HEK293 (cell line): ENCODE measurements at regions not wholly inside any gene's neighbourhood (a gene's known extent, or its start where the extent isn't known, plus 50 kb on each side); places are given as distances from the start of the nearest gene placed in this dataset.

Experiments used
- SP7 ChIP-seq: fragments of 450-650 bp; formaldehyde crosslinking; IDR thresholded peaks from 2 replicates; pipeline ENCODE4 v1.5.1; 2016; ENCODE audit warnings: missing biosample characterization, missing genetic modification characterization
- ZFP3 ChIP-seq: fragments of 450-650 bp; formaldehyde crosslinking; IDR thresholded peaks from 2 replicates; pipeline ENCODE4 v1.5.1; 2016; ENCODE audit warnings: low read depth, missing biosample characterization, missing genetic modification characterization
- ZFP37 ChIP-seq: fragments of 450-650 bp; formaldehyde crosslinking; IDR thresholded peaks from 2 replicates; pipeline ENCODE4 v1.5.1; 2016; ENCODE audit warnings: missing biosample characterization, missing genetic modification characterization
- ZNF416 ChIP-seq: fragments of 450-650 bp; formaldehyde crosslinking; IDR thresholded peaks from 2 replicates; pipeline ENCODE4 v1.5.1; 2016; ENCODE audit warnings: missing biosample characterization, missing genetic modification characterization
- TF ChIP-seq, protein P1 (sequence below): fragments of 450-650 bp; formaldehyde crosslinking; IDR thresholded peaks from 2 replicates; pipeline ENCODE4 v1.5.1; 2016; ENCODE audit warnings: missing biosample characterization, missing genetic modification characterization

DNA sequence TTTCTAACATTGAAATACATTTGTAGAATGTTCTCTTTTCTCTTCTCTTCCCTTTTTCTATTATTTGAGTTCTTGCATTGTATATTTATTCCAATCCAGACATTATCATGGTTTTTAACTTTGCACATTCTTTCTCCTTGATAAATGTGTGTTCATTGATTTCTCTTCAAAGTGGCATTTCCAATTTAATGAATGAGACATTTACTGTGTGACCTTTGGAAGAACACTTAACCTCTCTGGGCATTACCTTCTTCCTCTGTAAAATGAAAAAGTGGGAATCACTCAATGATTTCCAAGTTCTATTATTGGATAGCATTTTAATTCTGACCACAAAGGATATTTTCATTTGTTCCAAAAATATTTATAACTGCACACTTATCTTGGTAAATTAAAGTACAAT is 1095.8 kb downstream of the GALC start:
- TF ChIP-seq, protein P1, sequence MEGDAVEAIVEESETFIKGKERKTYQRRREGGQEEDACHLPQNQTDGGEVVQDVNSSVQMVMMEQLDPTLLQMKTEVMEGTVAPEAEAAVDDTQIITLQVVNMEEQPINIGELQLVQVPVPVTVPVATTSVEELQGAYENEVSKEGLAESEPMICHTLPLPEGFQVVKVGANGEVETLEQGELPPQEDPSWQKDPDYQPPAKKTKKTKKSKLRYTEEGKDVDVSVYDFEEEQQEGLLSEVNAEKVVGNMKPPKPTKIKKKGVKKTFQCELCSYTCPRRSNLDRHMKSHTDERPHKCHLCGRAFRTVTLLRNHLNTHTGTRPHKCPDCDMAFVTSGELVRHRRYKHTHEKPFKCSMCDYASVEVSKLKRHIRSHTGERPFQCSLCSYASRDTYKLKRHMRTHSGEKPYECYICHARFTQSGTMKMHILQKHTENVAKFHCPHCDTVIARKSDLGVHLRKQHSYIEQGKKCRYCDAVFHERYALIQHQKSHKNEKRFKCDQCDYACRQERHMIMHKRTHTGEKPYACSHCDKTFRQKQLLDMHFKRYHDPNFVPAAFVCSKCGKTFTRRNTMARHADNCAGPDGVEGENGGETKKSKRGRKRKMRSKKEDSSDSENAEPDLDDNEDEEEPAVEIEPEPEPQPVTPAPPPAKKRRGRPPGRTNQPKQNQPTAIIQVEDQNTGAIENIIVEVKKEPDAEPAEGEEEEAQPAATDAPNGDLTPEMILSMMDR (tag by site-specific recombination): no peak
- TF ChIP-seq ZFP37 (tag by site-specific recombination): no peak
- TF ChIP-seq SP7 (tag by site-specific recombination): no peak
- no peak for TF ChIP-seq ZNF416 (tag by site-specific recombination)
- no peak for TF ChIP-seq ZFP3 (tag by site-specific recombination)
